B cell (primary cell): ENCODE measurements at regions not wholly inside any gene's neighbourhood (a gene's known extent, or its start where the extent isn't known, plus 50 kb on each side); places are given as distances from the start of the nearest gene placed in this dataset.

Experiments
- CTCF ChIP-seq: fragments of 200-600 bp; IDR thresholded peaks from one replicate; pipeline ENCODE4 v1.8.0; 2022; ENCODE audit warnings: antibody characterized with exemption, mild to moderate bottlenecking
- EZH2 ChIP-seq: IDR thresholded peaks from 2 replicates; pipeline ENCODE4 v1.6.1; 2012; ENCODE audit warnings: borderline replicate concordance, low read depth, mild to moderate bottlenecking, moderate library complexity, low read length; ENCODE audit not compliant: insufficient read depth, poor library complexity, severe bottlenecking

DNA sequence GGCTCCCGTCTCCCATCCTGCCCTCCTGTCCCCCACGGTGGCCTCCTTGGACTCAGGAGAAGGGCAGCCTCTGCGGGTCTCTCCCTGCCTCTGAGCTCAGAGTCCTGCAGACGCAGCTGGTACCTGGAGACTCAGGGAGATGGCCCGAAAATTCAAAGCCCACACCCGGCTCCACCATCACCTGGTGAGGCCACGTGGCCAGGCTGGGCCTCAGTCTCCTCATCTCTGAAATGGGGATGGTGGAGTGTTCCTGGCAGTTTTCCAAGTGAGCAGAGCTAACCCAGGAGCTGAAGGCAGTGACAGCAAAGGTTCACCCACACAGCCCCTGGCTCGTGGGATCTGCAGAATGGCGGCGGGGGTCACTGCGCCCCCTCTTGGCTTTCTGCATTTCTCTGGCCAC is 62.1 kb upstream of the RXRA start:
- no peak for TF ChIP-seq CTCF
- no peak for TF ChIP-seq EZH2
